NB4 (cell line): ENCODE measurements at regions not wholly inside any gene's neighbourhood (a gene's known extent, or its start where the extent isn't known, plus 50 kb on each side); places are given as distances from the start of the nearest gene placed in this dataset.

Experiments
- CTCF ChIP-seq: IDR thresholded peaks from one replicate; pipeline ENCODE4 v1.5.1; 2012; ENCODE audit warnings: low read depth, low read length
- MYC ChIP-seq: IDR thresholded peaks from 2 replicates; pipeline ENCODE4 v1.6.1; 2011; ENCODE audit warnings: low read depth, low read length
- POLR2A ChIP-seq: IDR thresholded peaks from 2 replicates; pipeline ENCODE4 v1.6.1; 2011; ENCODE audit warnings: mild to moderate bottlenecking; ENCODE audit not compliant: insufficient read length; ENCODE audit errors: extremely low read depth
- TF ChIP-seq, protein P1 (sequence below): IDR thresholded peaks from 2 replicates; pipeline ENCODE4 v1.6.1; 2011; ENCODE audit warnings: low read depth, low read length

DNA sequence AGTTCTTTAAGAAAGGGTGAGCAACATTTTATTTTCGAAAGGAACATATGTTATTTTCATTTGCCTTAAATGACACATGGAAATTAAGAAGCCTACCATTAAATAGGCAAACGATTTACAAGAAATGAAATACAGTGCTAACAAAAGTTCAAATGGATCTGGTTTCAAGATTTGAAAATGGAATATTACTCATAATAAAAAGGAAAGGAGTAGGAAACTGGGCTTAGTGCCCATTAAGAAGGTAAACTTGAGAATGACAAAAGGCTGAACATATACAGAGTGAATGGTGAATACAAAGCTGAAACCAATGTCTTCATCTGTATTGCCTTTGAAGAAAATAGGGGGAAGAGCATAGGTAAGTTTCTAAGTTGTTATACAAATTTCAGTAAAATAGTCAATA, 974.2 kb upstream of the C9orf72 start:
- TF ChIP-seq CTCF (no peak), POLR2A (no peak), MYC (no peak)
- TF ChIP-seq, protein P1, sequence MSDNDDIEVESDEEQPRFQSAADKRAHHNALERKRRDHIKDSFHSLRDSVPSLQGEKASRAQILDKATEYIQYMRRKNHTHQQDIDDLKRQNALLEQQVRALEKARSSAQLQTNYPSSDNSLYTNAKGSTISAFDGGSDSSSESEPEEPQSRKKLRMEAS, result no peak
